AG09309 (cell line): ENCODE measurements at regions not wholly inside any gene's neighbourhood (a gene's known extent, or its start where the extent isn't known, plus 50 kb on each side); places are given as distances from the start of the nearest gene placed in this dataset.
"Not testable (repeated sequence)": the region's sequence is repeated elsewhere in the genome, so short reads cannot be mapped to it uniquely, and the experiment has no call there.

ENCODE experiments used
- DNase-seq: peaks from one replicate; pipeline ENCODE4 v3.0.0-alpha.2; 2010; ENCODE audit warnings: low read depth
- H3K4me3 ChIP-seq: 2 replicates; pipeline ENCODE4 v1.5.1; 2011; ENCODE audit warnings: mild to moderate bottlenecking, low read depth, low read length, moderate library complexity; ENCODE audit not compliant: control insufficient read depth

DNA sequence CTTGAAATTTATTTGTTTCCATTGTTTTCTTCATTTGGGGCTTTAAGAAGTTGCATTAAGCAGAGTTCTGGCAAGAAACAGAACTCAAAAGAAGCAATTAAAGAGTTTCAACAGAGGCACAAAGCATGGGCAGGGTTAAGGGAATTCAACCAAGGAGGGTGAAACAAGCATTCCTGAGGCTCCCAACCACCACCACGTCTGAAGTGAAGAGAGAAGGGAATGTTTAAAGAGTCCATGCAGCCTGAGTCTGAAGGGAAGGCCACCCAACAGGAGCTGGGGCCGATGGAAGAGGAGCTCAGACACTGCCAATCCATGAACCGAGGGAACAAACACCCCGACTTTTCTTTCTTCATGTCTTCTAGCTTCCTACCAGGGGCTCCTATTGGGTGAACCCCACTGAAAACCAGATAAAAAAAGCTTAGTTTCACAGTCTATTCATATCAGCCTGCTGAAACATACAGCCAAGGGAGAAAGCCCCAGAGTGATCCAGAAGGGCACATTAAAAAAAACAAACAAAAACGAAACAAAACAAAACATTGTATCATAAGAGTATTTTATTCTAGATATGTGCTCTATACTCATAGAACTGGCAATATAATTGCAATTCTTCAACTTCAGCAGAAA lies 168.9 kb downstream of the SPDYE17 start:
- H3K4me3 ChIP-seq, DNase-seq: not testable (repeated sequence)

DNA sequence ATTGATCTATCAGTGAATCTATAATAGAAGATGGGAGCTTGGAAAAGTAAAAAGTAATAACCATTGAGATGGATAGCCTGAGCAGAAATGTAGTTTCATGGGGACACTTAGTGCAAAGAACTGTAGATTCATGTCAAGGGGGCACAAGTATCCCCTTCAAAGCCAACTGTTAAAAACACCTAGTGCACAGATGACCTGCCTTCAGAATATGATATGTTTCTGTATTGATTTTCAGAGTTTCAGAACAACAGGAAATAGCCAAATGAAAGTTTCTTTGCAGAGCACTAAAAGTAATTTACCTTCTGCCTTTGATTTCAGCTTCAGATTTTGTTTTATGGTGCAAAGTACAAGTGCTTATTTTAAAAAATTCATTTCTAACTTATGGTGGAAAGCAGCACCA lies 169.9 kb downstream of the SPDYE17 start:
- DNase-seq, H3K4me3 ChIP-seq: not testable (repeated sequence)

DNA sequence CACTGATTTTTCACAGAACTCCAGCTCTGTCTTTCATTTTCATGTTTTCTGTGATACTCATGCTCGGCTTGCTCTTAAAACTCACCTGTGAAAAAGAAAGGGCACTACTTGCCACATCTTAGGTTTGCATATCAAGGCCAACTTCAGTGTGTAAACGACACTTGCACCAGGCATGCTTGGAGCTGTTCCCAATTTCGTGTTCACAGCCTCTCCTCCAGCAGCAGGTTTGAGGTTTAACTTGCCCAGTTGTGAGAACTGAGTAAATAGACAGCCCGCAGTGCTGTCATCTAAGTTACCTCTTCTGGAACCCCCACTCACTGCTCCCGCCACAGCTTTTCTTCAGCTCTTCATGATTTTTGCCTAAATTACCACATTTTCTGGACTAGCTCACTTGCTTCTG lies 172.2 kb downstream of the SPDYE17 start:
- H3K4me3 ChIP-seq, DNase-seq: not testable (repeated sequence)

DNA sequence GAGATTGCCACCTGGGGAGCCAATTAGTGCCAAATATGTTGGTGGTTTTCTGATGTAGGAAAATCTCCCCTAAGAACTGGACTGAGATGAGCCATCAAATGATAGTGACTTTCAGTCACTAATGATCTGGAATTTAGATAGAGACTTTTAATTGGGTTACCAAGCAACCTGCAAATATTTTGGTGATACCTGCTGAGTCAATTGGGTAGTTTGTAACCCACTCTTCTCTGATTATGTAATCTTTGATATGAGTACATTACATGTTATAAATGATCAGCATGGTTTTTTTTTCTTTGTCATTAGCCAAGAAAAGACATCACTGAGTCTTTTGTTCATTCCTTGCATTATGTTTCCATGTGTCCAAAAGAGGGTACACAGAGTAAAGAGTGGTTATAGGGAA lies 177.5 kb downstream of the SPDYE17 start:
- not testable (repeated sequence) for DNase-seq, H3K4me3 ChIP-seq

DNA sequence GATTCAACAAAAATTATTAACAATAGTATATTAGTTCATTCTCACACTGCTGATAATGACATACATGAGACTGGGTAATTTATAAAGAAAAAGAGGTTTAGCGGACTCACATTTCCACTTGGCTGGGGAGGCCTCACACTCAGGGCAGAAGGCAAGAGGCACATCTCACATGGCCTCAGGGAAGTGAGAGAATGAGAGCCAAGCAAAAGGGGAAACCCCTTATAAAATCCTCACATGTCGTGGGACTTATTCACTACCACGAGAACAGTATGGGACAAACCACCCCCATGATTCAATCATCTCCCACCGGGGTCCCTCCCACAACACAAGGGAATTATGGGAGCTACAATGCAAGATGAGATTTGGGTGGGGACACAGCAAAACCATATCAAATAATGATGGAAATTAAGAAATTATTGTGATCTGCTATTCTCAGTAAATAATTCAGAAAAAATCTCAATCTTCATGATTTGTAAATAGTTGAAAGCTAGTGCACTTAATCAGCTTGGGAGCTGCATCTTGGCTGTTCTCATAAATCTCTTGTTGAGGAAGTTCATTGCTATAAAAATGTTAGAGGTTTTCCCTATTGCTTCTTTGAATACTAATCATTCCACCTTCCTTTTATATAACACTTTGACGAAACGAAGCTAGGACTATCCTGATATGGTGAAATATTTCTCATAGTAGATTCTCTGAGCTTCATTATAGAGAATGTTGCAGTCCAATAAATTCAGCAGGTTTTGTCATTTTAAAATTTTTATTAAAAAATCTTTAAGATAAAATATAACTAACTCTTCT lies 179.2 kb downstream of the SPDYE17 start:
- not testable (repeated sequence) for DNase-seq, H3K4me3 ChIP-seq

DNA sequence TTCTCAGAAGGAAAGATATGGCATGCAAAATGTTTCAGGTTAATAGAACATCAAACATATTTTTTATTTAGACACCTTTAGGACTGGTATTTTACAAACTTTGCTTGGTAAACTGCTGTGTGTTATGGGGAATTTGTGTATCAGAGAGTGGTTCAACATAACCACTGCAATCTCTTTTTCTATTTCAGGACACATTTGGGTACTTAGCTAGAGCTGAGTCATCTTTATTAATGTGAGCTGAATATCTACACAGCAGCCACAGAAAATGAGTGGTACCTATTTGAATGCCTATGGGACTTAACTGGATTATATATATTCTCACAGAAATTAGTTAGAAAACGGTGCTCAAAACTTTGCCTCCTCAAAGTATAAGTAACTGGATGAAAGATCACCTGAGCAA lies 179.8 kb downstream of the SPDYE17 start:
- DNase-seq: not testable (repeated sequence)

DNA sequence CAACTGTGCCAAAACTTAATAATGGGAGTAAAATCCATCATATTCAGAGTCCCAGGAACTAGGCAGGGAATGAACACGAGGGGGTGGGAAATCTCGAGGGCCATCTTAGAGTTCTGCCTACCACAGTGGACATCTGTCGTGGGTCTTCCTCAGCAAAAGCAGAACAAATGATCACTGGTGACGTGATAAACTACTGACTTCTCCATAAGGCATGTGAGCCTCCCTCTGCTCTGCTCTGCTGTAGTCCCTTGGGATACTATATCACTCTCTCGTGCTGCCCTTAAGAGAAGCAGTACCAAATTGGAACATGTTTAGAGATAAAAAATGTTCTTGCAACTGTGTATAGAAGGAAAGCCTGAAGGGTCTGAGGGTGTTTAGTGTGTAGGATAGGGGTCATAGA lies 180.5 kb downstream of the SPDYE17 start:
- not testable (repeated sequence) for DNase-seq, H3K4me3 ChIP-seq

More for the DNA sequence above, 179.8 kb downstream of the SPDYE17 start:
- not testable (repeated sequence) for H3K4me3 ChIP-seq

DNA sequence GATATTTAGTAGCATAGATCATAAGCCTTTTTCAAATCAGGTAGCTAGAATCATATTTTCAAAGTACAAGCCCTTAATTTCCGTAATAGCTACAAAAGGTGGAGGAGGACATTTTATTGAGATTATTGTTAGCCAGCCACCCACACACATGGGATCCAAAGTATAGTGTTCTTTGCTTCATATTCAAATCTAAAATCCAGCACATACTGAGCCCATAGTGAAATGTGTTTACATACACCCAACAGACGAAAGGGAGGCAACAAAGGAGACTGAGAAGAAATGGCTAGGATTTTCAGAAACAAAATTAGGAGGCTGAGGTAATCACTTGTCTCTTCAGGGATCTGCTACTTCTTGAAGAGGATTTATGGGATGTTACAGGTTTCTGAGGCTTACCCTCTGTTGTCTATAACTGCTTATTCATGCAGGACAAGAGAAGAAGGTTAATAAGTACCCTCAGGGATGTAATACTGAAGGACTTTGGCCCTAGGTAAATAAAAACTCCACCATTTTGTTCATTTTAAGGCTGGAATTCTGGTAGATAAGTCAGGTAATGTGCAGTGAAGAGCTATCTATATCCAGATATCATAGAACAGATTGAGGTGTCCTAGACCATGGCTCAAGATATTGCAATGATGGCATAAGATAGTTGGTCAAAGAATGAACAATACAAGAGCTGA lies 182.1 kb downstream of the SPDYE17 start:
- not testable (repeated sequence) for H3K4me3 ChIP-seq, DNase-seq

DNA sequence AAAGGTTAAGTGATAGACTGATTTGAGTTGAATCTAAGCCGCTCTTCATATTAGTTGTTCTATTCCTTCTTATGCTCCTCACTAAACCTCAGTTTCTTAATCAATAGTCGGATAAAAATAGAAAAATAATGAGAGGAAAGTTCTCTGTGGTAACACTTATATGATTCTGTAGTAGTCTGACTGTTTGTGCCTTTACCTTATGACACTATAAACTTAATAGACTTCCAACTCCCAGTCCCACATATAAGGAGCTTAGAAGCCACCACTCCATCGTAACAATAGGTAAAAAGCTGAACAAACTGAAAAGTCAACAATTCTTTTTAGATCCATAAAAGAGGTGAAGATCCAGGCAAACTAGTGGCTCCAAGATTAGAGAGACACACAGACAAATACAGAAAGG lies 192.3 kb downstream of the SPDYE17 start:
- not testable (repeated sequence) for H3K4me3 ChIP-seq, DNase-seq

DNA sequence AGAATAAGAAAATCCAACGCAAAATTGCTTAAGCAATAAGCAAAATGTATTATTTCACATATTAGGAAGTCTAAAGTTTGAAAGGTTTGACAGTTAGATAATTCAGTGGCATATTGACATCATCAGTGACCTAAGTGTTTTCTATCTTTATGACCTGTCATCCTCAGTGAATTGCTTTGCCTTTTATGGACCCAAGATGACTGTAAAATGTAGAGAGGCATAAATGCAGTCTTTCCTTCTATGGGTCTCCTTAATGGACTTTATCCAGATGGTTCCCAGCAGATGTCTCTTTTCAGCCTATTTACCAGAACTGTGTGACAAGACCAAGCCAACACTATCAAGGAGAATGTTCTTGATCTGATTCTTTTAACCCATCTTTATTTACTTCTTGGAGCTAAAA lies 192.9 kb downstream of the SPDYE17 start:
- DNase-seq, H3K4me3 ChIP-seq: not testable (repeated sequence)

DNA sequence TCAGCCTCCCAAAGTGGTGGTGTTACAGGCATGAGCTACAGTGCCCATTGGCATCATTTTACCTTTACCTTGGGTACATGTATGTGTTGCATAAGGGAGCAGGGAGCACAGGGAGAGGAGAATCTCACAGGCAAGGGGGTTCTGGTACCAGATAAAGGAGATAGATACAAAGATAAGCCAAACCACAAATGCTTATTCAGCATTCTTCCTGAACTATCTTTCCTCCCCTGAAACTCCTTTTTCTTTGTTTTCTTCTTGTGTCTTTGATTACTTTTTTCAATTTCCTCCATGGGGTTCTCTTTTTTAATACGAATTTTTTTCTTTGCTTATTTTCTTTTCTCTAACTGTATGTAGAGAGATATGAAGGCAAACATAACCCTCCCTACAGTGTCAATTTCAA lies 193.8 kb downstream of the SPDYE17 start:
- not testable (repeated sequence) for DNase-seq

DNA sequence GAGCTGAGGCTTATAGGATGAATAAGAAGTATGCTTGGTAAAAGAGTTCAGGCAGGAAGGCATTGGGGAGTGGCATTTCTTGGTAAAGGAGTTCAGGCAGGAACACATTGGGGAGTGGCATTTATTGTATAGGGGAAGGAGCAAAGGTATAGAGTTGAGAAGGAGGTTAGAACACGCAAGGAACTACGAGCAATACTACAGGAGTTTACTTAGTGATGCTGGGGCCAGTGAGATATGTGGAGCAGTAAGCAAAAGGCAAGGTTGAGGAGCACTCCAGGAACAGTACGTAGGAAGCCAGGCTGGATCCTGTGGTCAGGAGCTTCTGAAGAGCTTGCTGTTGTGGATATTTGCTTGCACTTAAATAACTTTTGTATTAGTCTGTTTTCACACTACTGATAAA lies 202.2 kb upstream of the POMZP3 start:
- not testable (repeated sequence) for H3K4me3 ChIP-seq

More for the DNA sequence above, 193.8 kb downstream of the SPDYE17 start:
- not testable (repeated sequence) for H3K4me3 ChIP-seq

DNA sequence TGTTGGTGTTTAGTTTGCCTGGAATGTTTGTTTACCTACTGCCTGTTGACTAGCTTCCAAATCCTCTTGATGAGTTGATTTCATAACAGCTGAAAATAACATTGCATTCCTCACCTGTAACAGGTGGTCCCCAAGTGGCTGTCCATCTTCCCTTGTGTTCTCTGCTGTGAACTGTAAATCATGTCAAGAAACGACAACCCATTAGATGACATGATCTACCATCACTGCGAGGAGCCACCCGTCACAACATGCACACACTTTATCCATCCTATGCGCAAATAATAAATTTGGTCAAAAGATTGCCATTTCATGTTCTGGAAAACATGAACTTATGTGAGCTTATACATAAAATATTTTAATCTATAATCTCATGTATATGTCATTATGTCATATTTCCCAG lies 199.1 kb upstream of the POMZP3 start:
- DNase-seq, H3K4me3 ChIP-seq: not testable (repeated sequence)

More for the DNA sequence above, 202.2 kb upstream of the POMZP3 start:
- DNase-seq: not testable (repeated sequence)

DNA sequence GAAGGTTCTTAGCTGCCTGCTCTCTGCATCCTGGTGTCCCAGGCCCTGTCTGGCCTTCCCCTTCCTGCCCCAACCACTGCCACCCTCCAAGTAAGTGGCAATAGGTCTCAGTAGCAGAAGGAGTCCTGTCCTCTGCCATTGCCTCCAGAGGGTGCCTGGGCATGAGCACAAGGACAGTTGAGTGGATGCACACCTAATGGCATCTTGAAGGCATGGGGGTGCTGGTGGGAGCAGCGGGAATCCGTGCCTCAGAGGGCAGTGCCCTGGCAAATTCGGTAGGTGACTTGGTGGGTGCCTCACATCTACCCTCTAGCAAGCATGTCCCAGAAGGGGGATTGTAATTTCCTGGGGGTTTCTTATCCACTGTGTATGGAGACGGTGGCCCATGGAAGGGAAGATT lies 182.8 kb upstream of the POMZP3 start:
- not testable (repeated sequence) for DNase-seq

DNA sequence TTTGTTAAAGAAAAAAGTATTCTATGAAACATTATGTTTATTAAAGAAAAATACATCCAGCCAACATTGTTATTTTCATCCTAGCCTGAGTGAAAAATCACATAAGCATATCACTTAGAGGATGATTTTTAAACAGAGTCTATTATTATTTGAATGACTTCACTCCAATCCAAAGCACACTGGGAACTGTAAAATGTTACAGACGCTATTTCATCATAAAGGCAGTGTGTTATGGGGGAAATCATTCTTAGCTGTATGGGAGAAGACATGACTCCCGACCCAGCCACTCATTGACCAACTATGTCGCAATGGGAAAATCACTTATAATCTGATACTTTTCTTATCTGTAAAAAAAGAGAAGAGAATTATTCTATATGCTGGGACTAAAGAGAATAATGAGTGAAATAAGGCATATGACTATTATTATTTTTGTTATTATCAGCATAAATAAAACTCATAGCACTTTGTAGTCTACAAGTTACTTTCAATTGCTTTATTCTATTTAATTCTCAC lies 180.6 kb upstream of the POMZP3 start:
- not testable (repeated sequence) for H3K4me3 ChIP-seq, DNase-seq

More for the DNA sequence above, 182.8 kb upstream of the POMZP3 start:
- H3K4me3 ChIP-seq: not testable (repeated sequence)

DNA sequence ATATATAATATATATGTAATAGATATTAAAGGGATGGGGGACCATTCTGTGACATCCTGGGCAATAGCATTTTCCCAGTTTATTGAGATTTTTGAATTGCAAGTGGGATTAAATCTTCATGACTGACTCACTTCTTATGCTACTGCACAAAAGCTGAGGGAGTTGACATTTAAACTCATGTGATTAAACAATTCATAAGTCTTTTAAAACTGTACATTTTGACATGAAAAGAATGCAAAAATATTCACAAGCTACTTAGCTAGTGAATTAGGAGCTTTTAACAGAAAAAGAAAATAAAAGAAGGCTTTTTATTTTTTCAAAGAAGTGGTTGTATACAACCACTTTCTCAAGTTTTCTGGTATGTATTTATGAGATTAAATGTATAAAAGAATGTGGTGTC lies 179.4 kb upstream of the POMZP3 start:
- not testable (repeated sequence) for H3K4me3 ChIP-seq, DNase-seq

DNA sequence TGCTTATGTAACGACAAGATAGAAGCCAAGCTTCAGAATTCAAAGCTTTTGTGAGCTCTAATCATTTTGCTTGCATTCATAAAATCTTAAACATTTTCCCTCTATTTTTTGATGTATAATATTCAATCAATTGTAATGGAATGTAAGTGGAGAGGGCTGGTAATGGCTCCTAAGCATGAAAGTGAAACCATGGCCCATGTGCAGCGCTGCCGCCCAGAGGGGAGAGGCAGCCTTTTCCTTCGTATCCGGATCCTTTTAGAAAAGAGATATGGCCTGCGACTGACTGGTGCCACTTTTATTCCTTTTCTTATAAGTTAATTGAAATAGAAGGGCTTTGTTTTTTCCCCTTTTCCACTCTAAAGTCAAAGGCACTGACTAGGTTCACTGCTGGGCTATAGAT lies 178.9 kb upstream of the POMZP3 start:
- peak; percentile 1 for DNase-seq

DNA sequence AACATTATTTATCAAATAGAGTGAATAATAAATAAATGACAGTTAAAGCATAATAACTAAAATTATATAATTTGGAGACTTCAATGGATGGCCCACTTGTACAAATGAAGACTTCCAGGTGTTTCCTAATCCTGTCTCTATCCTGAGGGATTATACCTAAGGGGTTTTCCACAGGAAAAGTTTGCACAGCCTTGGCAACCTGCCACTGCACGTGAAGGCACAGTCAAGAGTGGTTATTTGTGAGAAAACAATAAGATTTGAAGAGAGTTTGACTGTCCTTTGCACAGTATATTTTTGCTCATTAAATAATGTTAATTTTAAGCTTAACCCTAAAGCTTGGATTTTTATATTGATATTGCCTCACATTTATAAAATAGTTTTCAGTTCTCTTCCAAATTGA lies 178.2 kb upstream of the POMZP3 start:
- not testable (repeated sequence) for DNase-seq, H3K4me3 ChIP-seq

More for the DNA sequence above, 178.9 kb upstream of the POMZP3 start:
- not testable (repeated sequence) for H3K4me3 ChIP-seq

DNA sequence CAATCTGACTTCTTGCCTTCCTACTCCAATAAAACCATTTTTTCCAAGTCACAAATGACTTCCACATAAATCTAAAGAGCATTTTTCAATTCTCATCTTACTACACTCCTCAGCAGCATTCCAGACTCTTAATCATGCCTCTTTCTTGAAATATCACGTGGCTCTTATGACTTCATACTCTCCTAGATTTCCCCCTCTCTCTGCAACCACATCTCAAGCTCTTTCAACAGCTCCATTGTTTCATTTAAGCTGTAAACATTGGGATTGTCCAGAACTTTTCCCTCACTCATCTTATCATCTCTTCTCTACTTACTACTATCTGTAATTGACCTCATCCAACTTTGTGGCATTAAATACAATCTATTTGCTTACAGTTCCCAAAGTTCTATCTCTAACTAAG lies 170.6 kb upstream of the POMZP3 start:
- peak; percentile 14 for DNase-seq
- H3K4me3 ChIP-seq: not testable (repeated sequence)
